ENCODE measurements at regions not wholly inside any gene's neighbourhood (a gene's known extent, or its start where the extent isn't known, plus 50 kb on each side); places are given as distances from the start of the nearest gene placed in this dataset.

- TF ChIP-seq CTCF (IDR thresholded peaks at IDR 0.05; ENCODE audit: extremely low read depth in 1 of 2, insufficient read depth in 1 of 2, low read depth in 1 of 2, low read length in 2 of 2) (no peak), MAX (IDR thresholded peaks at IDR 0.05; ENCODE audit: insufficient read depth, insufficient read length) (no peak), EZH2 (IDR thresholded peaks at IDR 0.05; ENCODE audit: borderline replicate concordance, low read depth, low read length, severe bottlenecking) (no peak), JUN (IDR thresholded peaks at IDR 0.05; ENCODE audit: borderline replicate concordance, insufficient read depth, insufficient read length, low read depth) (no peak), POLR2A (IDR thresholded peaks at IDR 0.05; ENCODE audit: low read depth, low read length) (no peak), MYC (IDR thresholded peaks at IDR 0.05; ENCODE audit: low read depth, low read length) (no peak), POLR2AphosphoS5 (IDR thresholded peaks at IDR 0.05; ENCODE audit: insufficient read depth, low read depth, low read length) (no peak), FOS (IDR thresholded peaks at IDR 0.05; ENCODE audit: borderline replicate concordance, insufficient read depth, low read length) (no peak)
Measured at GRCh38 chr4:108236264-108236663, 67.5 kb upstream of the LEF1 start.

Measured in endothelial cell of umbilical vein (primary cell).